ENCODE measurements at regions not wholly inside any gene's neighbourhood (a gene's known extent, or its start where the extent isn't known, plus 50 kb on each side); places are given as distances from the start of the nearest gene placed in this dataset.
"Not testable (repeated sequence)": the region's sequence is repeated elsewhere in the genome, so short reads cannot be mapped to it uniquely, and the experiment has no call there.

GRCh38 chr15:20048189-20048588 is 493.4 kb downstream of the GOLGA6L6 start:
- not testable (repeated sequence) for TF ChIP-seq CTCF (conservative IDR thresholded peaks at IDR 0.05; ENCODE audit: low read depth, low read length); EZH2 (IDR thresholded peaks at IDR 0.05; ENCODE audit: low read length, unreplicated experiment); EZH2phosphoT487 (IDR thresholded peaks at IDR 0.05; ENCODE audit: borderline replicate concordance, low read length)
